Endothelial cell of umbilical vein (primary cell): ENCODE measurements at regions not wholly inside any gene's neighbourhood (a gene's known extent, or its start where the extent isn't known, plus 50 kb on each side); places are given as distances from the start of the nearest gene placed in this dataset.

Source experiments
- BruUV-seq: library from RNA; stranded (reverse); fragments of 400-500 nt; replicated peaks from 2 replicates; lab custom pipeline; 2021; lab: Mats Ljungman, UMichigan
- CTCF ChIA-PET: fragments of 300-600, 350-600 bp; sonication (Branson Sonifier 250); formaldehyde crosslinking; loops from one replicate; lab custom pipeline; 2021; ENCODE audit warnings: antibody characterized with exemption, inconsistent platforms; lab: Charles Lee
- POLR2A ChIA-PET: fragments of 300-600, 350-600 bp; sonication (Branson Sonifier 250); formaldehyde crosslinking; loops from one replicate; lab custom pipeline; 2021; ENCODE audit warnings: antibody characterized with exemption, inconsistent platforms; lab: Charles Lee
- DNase-seq: peaks from one replicate; pipeline ENCODE4 v3.0.0-alpha.2; 2011; ENCODE audit warnings: low read depth, low spot score
- FAIRE-seq: peaks from 2 replicates; lab custom pipeline; 2011; peaks lifted over from hg19 to GRCh38; lab: Jason Lieb, UNC
- H2AFZ ChIP-seq: 2 replicates; pipeline ENCODE4 v1.6.0; 2012; ENCODE audit warnings: low read depth, low read length, control low read depth, inconsistent platforms
- H3K27ac ChIP-seq: 2 replicates; pipeline ENCODE4 v1.5.1; 2011; ENCODE audit warnings: low read depth, mild to moderate bottlenecking, control low read depth, low read length, moderate library complexity; ENCODE audit not compliant: insufficient read depth
- H3K27me3 ChIP-seq, 2 experiments: 2 replicates each; pipeline versions ENCODE4 v1.6.0 to v1.6.1; 2011; ENCODE audit warnings: low read length in 2 of 2, mixed read lengths in 1 of 2; ENCODE audit not compliant: control insufficient read depth in 2 of 2, insufficient read depth in 2 of 2
- H3K36me3 ChIP-seq, 2 experiments: 2 replicates in 1 of 2; 3 replicates in 1 of 2; pipeline ENCODE4 v1.5.1; 2011; ENCODE audit warnings: low read length in 2 of 2, mild to moderate bottlenecking in 1 of 2, moderate library complexity in 1 of 2; ENCODE audit not compliant: control insufficient read depth in 2 of 2, insufficient read depth in 2 of 2; ENCODE audit errors: extremely low read depth in 1 of 2
- H3K4me1 ChIP-seq: 3 replicates; pipeline ENCODE4 v1.5.1; 2011; ENCODE audit warnings: mild to moderate bottlenecking, low read length; ENCODE audit not compliant: control insufficient read depth, insufficient read depth; ENCODE audit errors: extremely low read depth
- H3K4me2 ChIP-seq: 2 replicates; pipeline ENCODE4 v1.6.1; 2011; ENCODE audit warnings: low read length, control low read depth, mixed read lengths; ENCODE audit not compliant: insufficient read depth
- H3K4me3 ChIP-seq, 3 experiments: fragments of 200-600 bp in 1 of 3; sonication (generic), shearing (Covaris generic) in 1 of 3; replicated peaks in 1 of 3; 2 replicates each; pipeline ENCODE4 v1.5.1; 2011 to 2016; ENCODE audit warnings: control low read depth in 3 of 3, low read length in 3 of 3, mild to moderate bottlenecking in 2 of 3, inconsistent platforms in 1 of 3, low read depth in 1 of 3, moderate library complexity in 1 of 3; ENCODE audit not compliant: insufficient read depth in 1 of 3
- H3K79me2 ChIP-seq: 2 replicates; pipeline ENCODE4 v1.6.0; 2012; ENCODE audit warnings: low read length, inconsistent platforms; ENCODE audit not compliant: control insufficient read depth, insufficient read depth
- H3K9ac ChIP-seq: replicated peaks from 2 replicates; pipeline ENCODE3; 2011; ENCODE audit warnings: low read length, control low read depth; ENCODE audit not compliant: insufficient read depth; ENCODE audit errors: extremely low read depth
- H3K9me1 ChIP-seq: replicated peaks from 3 replicates; pipeline ENCODE4 v1.6.0; 2011; ENCODE audit warnings: mild to moderate bottlenecking, low read length; ENCODE audit not compliant: control insufficient read depth, insufficient read depth; ENCODE audit errors: extremely low read depth
- H3K9me3 ChIP-seq: replicated peaks from 2 replicates; pipeline ENCODE4 v1.5.1; 2012; ENCODE audit warnings: low read length, inconsistent platforms; ENCODE audit not compliant: control insufficient read depth, insufficient read depth
- H4K20me1 ChIP-seq: replicated peaks from 2 replicates; pipeline ENCODE3; 2011; ENCODE audit warnings: mild to moderate bottlenecking, low read length; ENCODE audit not compliant: control insufficient read depth, insufficient read depth; ENCODE audit errors: extremely low read depth
- EZH2 ChIP-seq: IDR thresholded peaks from 2 replicates; pipeline ENCODE4 v1.6.1; 2012; ENCODE audit warnings: borderline replicate concordance, low read depth, mild to moderate bottlenecking, moderate library complexity, low read length, inconsistent platforms; ENCODE audit not compliant: severe bottlenecking
- FOS ChIP-seq: IDR thresholded peaks from 2 replicates; pipeline ENCODE4 v1.6.1; 2011; ENCODE audit warnings: mild to moderate bottlenecking, low read length, moderate library complexity, borderline replicate concordance; ENCODE audit not compliant: insufficient read depth
- GATA2 ChIP-seq: IDR thresholded peaks from 2 replicates; pipeline ENCODE4 v1.7.0; 2011; ENCODE audit warnings: low read depth, mild to moderate bottlenecking, moderate library complexity, mixed read lengths, low read length; ENCODE audit not compliant: insufficient read length, insufficient read depth
- JUN ChIP-seq: IDR thresholded peaks from 2 replicates; pipeline ENCODE4 v1.6.1; 2011; ENCODE audit warnings: borderline replicate concordance, low read depth; ENCODE audit not compliant: insufficient read length, insufficient read depth
- MYC ChIP-seq: IDR thresholded peaks from one replicate; pipeline ENCODE4 v1.6.1; 2011; ENCODE audit warnings: mild to moderate bottlenecking, low read depth, low read length
- POLR2A ChIP-seq: IDR thresholded peaks from 2 replicates; pipeline ENCODE4 v1.6.1; 2012; ENCODE audit warnings: low read depth, mild to moderate bottlenecking, control low read depth, low read length
- POLR2AphosphoS5 ChIP-seq: IDR thresholded peaks from 2 replicates; pipeline ENCODE4 v1.6.1; 2012; ENCODE audit warnings: low read depth, mild to moderate bottlenecking, control low read depth, low read length, moderate library complexity; ENCODE audit not compliant: insufficient read depth
- dilution Hi-C: fragments of 300-500 bp; cut with MboI; formaldehyde crosslinking; loops from one replicate; pipeline ENCODE4 v1.15.0; 2019; ENCODE audit warnings: low sequenced_read_pairs; ENCODE audit not compliant: extremely low pct_ligation_motif_present
- intact Hi-C: fragments of 100-400 bp; cut with micrococcal nuclease; formaldehyde crosslinking; loops from one replicate; pipeline ENCODE4 v1.10.0; 2022
- TF ChIP-seq, protein P1 (sequence below), 2 donors: IDR thresholded peaks; 1 replicate in 1 of 2; 2 replicates in 1 of 2; pipeline ENCODE4 v1.5.1; 2011; ENCODE audit warnings: low read length in 2 of 2, mild to moderate bottlenecking in 2 of 2, moderate library complexity in 2 of 2, control low read depth in 1 of 2, inconsistent platforms in 1 of 2, low read depth in 1 of 2; ENCODE audit not compliant: insufficient read depth in 1 of 2; ENCODE audit errors: extremely low read depth in 1 of 2
- TF ChIP-seq, protein P2 (sequence below): IDR thresholded peaks from 2 replicates; pipeline ENCODE4 v1.6.1; 2011; ENCODE audit not compliant: insufficient read depth, insufficient read length

DNA sequence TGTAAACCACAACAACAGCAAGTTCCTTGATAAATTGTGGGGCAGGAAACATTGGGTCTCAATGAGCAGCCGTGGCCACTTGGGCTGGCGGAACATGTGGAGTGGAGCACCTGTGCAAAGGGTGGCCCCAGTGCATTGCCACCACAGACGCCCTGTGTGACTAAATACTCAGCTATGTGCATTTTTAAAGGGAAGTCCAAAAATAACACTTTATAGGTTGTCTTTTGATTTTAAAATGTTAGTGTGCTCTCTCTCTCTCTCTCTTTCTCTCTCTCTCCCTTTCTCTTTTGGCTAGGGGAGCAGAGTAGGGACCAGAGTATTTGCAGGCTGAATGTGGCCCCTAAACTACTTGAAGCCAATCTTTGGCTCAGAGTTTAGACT lies 236.3 kb downstream of the BCAS1 start:
- H3K27ac ChIP-seq: no peak overlapping the region
- no peaks in the 10 kb centered on the region for H3K27me3 ChIP-seq
- dilution Hi-C loops: no loop called here
- BruUV-seq: no TSS peak
- no peak overlapping the region for H3K4me2 ChIP-seq
- H2AFZ ChIP-seq: no peak overlapping the region
- no peaks in the 10 kb centered on the region for H3K9me3 ChIP-seq
- TF ChIP-seq GATA2: no peak
- TF ChIP-seq JUN: no peak
- TF ChIP-seq, protein P1, sequence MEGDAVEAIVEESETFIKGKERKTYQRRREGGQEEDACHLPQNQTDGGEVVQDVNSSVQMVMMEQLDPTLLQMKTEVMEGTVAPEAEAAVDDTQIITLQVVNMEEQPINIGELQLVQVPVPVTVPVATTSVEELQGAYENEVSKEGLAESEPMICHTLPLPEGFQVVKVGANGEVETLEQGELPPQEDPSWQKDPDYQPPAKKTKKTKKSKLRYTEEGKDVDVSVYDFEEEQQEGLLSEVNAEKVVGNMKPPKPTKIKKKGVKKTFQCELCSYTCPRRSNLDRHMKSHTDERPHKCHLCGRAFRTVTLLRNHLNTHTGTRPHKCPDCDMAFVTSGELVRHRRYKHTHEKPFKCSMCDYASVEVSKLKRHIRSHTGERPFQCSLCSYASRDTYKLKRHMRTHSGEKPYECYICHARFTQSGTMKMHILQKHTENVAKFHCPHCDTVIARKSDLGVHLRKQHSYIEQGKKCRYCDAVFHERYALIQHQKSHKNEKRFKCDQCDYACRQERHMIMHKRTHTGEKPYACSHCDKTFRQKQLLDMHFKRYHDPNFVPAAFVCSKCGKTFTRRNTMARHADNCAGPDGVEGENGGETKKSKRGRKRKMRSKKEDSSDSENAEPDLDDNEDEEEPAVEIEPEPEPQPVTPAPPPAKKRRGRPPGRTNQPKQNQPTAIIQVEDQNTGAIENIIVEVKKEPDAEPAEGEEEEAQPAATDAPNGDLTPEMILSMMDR (IDR thresholded peaks at IDR 0.05; ENCODE audit: extremely low read depth in 1 of 2, insufficient read depth in 1 of 2, low read depth in 1 of 2, low read length in 2 of 2): no peak
- no peak for TF ChIP-seq MYC
- no peak for TF ChIP-seq FOS
- TF ChIP-seq, protein P2, sequence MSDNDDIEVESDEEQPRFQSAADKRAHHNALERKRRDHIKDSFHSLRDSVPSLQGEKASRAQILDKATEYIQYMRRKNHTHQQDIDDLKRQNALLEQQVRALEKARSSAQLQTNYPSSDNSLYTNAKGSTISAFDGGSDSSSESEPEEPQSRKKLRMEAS: no peak
- TF ChIP-seq EZH2: no peak
- no peak for TF ChIP-seq POLR2A
- TF ChIP-seq POLR2AphosphoS5: no peak
- CTCF ChIA-PET: no interaction called here
- no peaks in the 10 kb centered on the region for H3K79me2 ChIP-seq
- no peaks in the 10 kb centered on the region for H3K36me3 ChIP-seq
- H3K4me1 ChIP-seq: peaks cover 16% of the 10 kb centered on the region
- H3K9me1 ChIP-seq: no peaks in the 10 kb centered on the region
- DNase-seq (no peak), FAIRE-seq (no peak)
- intact Hi-C loops: no loop called here
- H3K4me3 ChIP-seq: no peak overlapping the region
- POLR2A ChIA-PET: interaction anchor here (0.6 kb wide), 1 partner anchor 10 kb away, joined by 3 read pairs; no protein-coding TSS in a partner anchor
- H3K9ac ChIP-seq: no peak overlapping the region
- no peaks in the 10 kb centered on the region for H4K20me1 ChIP-seq
